Neuron (in vitro differentiated cells): ENCODE measurements at regions not wholly inside any gene's neighbourhood (a gene's known extent, or its start where the extent isn't known, plus 50 kb on each side); places are given as distances from the start of the nearest gene placed in this dataset.
A peak's percentile ranks its signal among the peaks of the same experiment; 100 is the strongest.

Source experiments
- H2AFZ ChIP-seq: one replicate; pipeline ENCODE4 v1.6.1; 2013; ENCODE audit warnings: low read depth, mild to moderate bottlenecking, inconsistent platforms, low read length, moderate library complexity
- H3K27me3 ChIP-seq: one replicate; pipeline ENCODE4 v1.6.1; 2013; ENCODE audit warnings: low read length; ENCODE audit not compliant: insufficient read depth
- H3K36me3 ChIP-seq: one replicate; pipeline ENCODE4 v1.6.1; 2013; ENCODE audit warnings: low read length; ENCODE audit not compliant: insufficient read depth
- H3K4me1 ChIP-seq: one replicate; pipeline ENCODE4 v1.6.1; 2013; ENCODE audit warnings: low read length; ENCODE audit not compliant: insufficient read depth
- H3K4me3 ChIP-seq: 2 replicates; pipeline ENCODE4 v1.5.1; 2013; ENCODE audit warnings: mild to moderate bottlenecking, low read length, moderate library complexity
- H3K9me3 ChIP-seq: one replicate; pipeline ENCODE4 v1.6.1; 2013; ENCODE audit warnings: low read length

- Histone ChIP-seq H2AFZ (no peak overlapping the region), H3K36me3 (no peaks in the 10 kb centered on the region), H3K4me3 (no peak overlapping the region), H3K4me1 (peaks cover 5% of the 10 kb centered on the region), H3K27me3 (no peaks in the 10 kb centered on the region), H3K9me3 (no peaks in the 10 kb centered on the region)
Observed at GRCh38 chr10:52967806-52968795, 195.5 kb upstream of the MBL2 start.

GRCh38 chr10:52966904-52967303, 194.3 kb upstream of the MBL2 start:
- peaks cover 5% of the 10 kb centered on the region for H3K4me1 ChIP-seq
- no peaks in the 10 kb centered on the region for H3K36me3 ChIP-seq
- no peaks in the 10 kb centered on the region for H3K9me3 ChIP-seq
- H2AFZ ChIP-seq: no peak overlapping the region
- no peak overlapping the region for H3K4me3 ChIP-seq
- H3K27me3 ChIP-seq: no peaks in the 10 kb centered on the region

- H3K4me1 ChIP-seq: peaks cover 5% of the 10 kb centered on the region
- peak overlapping the region; percentile 68 for H2AFZ ChIP-seq
- H3K27me3 ChIP-seq: no peaks in the 10 kb centered on the region
- no peak overlapping the region for H3K4me3 ChIP-seq
- no peaks in the 10 kb centered on the region for H3K36me3 ChIP-seq
- H3K9me3 ChIP-seq: no peaks in the 10 kb centered on the region
Observed at GRCh38 chr10:52965938-52966401, 193.4 kb upstream of the MBL2 start.

GRCh38 chr10:52965509-52965908, 192.9 kb upstream of the MBL2 start:
- Histone ChIP-seq H3K4me3 (no peak overlapping the region), H3K27me3 (no peaks in the 10 kb centered on the region), H3K4me1 (peaks cover 5% of the 10 kb centered on the region)

GRCh38 chr10:52961323-52961722, 188.7 kb upstream of the MBL2 start:
- no peak overlapping the region for H3K4me3 ChIP-seq
- no peak overlapping the region for H2AFZ ChIP-seq
- H3K9me3 ChIP-seq: no peaks in the 10 kb centered on the region
- peaks cover 13% of the 10 kb centered on the region for H3K4me1 ChIP-seq
- no peaks in the 10 kb centered on the region for H3K27me3 ChIP-seq
- no peaks in the 10 kb centered on the region for H3K36me3 ChIP-seq

More at GRCh38 chr10:52965509-52965908, 192.9 kb upstream of the MBL2 start:
- peak overlapping the region; percentile 68 for H2AFZ ChIP-seq
- no peaks in the 10 kb centered on the region for H3K9me3 ChIP-seq
- H3K36me3 ChIP-seq: no peaks in the 10 kb centered on the region

- H3K9me3 ChIP-seq: no peaks in the 10 kb centered on the region
- H2AFZ ChIP-seq: no peak overlapping the region
- peaks cover 10% of the 10 kb centered on the region for H3K4me1 ChIP-seq
- H3K36me3 ChIP-seq: no peaks in the 10 kb centered on the region
- H3K4me3 ChIP-seq: no peak overlapping the region
- H3K27me3 ChIP-seq: no peaks in the 10 kb centered on the region
Observed at GRCh38 chr10:52959810-52960209, 187.2 kb upstream of the MBL2 start.

- H3K4me1 ChIP-seq: peaks cover 10% of the 10 kb centered on the region
- no peak overlapping the region for H3K4me3 ChIP-seq
- H3K27me3 ChIP-seq: no peaks in the 10 kb centered on the region
- H2AFZ ChIP-seq: no peak overlapping the region
- H3K9me3 ChIP-seq: no peaks in the 10 kb centered on the region
- H3K36me3 ChIP-seq: no peaks in the 10 kb centered on the region
Observed at GRCh38 chr10:52956861-52957260, 184.3 kb upstream of the MBL2 start.

- H3K36me3 ChIP-seq: no peaks in the 10 kb centered on the region
- H3K4me1 ChIP-seq: peaks cover 10% of the 10 kb centered on the region
- H2AFZ ChIP-seq: no peak overlapping the region
- no peak overlapping the region for H3K4me3 ChIP-seq
- H3K9me3 ChIP-seq: no peaks in the 10 kb centered on the region
- H3K27me3 ChIP-seq: no peaks in the 10 kb centered on the region
Observed at GRCh38 chr10:52956461-52956860, 183.9 kb upstream of the MBL2 start.

- H2AFZ ChIP-seq: no peak overlapping the region
- peaks cover 8% of the 10 kb centered on the region for H3K4me1 ChIP-seq
- H3K27me3 ChIP-seq: no peaks in the 10 kb centered on the region
Observed at GRCh38 chr10:52955337-52955736, 182.8 kb upstream of the MBL2 start.

GRCh38 chr10:52954407-52954806, 181.8 kb upstream of the MBL2 start:
- Histone ChIP-seq H3K4me1 (no peaks in the 10 kb centered on the region), H3K9me3 (no peaks in the 10 kb centered on the region), H3K36me3 (no peaks in the 10 kb centered on the region)

More at GRCh38 chr10:52955337-52955736, 182.8 kb upstream of the MBL2 start:
- Histone ChIP-seq H3K4me3 (no peak overlapping the region), H3K9me3 (no peaks in the 10 kb centered on the region), H3K36me3 (no peaks in the 10 kb centered on the region)

GRCh38 chr10:52952391-52953055, 179.9 kb upstream of the MBL2 start:
- H3K27me3 ChIP-seq: no peaks in the 10 kb centered on the region
- H3K4me3 ChIP-seq: no peak overlapping the region
- no peaks in the 10 kb centered on the region for H3K9me3 ChIP-seq
- H3K36me3 ChIP-seq: no peaks in the 10 kb centered on the region
- H3K4me1 ChIP-seq: no peaks in the 10 kb centered on the region
- no peak overlapping the region for H2AFZ ChIP-seq

More at GRCh38 chr10:52954407-52954806, 181.8 kb upstream of the MBL2 start:
- H2AFZ ChIP-seq: no peak overlapping the region
- H3K27me3 ChIP-seq: no peaks in the 10 kb centered on the region
- no peak overlapping the region for H3K4me3 ChIP-seq

GRCh38 chr10:52951824-52952223, 179.2 kb upstream of the MBL2 start:
- Histone ChIP-seq H3K36me3 (no peaks in the 10 kb centered on the region), H2AFZ (no peak overlapping the region), H3K27me3 (no peaks in the 10 kb centered on the region), H3K9me3 (no peaks in the 10 kb centered on the region), H3K4me3 (no peak overlapping the region), H3K4me1 (no peaks in the 10 kb centered on the region)

GRCh38 chr10:52950578-52950977, 178.0 kb upstream of the MBL2 start:
- Histone ChIP-seq H3K27me3 (no peaks in the 10 kb centered on the region), H2AFZ (no peak overlapping the region), H3K4me3 (no peak overlapping the region), H3K9me3 (no peaks in the 10 kb centered on the region), H3K36me3 (no peaks in the 10 kb centered on the region), H3K4me1 (no peaks in the 10 kb centered on the region)
